ENCODE measurements at regions not wholly inside any gene's neighbourhood (a gene's known extent, or its start where the extent isn't known, plus 50 kb on each side); places are given as distances from the start of the nearest gene placed in this dataset.

DNA sequence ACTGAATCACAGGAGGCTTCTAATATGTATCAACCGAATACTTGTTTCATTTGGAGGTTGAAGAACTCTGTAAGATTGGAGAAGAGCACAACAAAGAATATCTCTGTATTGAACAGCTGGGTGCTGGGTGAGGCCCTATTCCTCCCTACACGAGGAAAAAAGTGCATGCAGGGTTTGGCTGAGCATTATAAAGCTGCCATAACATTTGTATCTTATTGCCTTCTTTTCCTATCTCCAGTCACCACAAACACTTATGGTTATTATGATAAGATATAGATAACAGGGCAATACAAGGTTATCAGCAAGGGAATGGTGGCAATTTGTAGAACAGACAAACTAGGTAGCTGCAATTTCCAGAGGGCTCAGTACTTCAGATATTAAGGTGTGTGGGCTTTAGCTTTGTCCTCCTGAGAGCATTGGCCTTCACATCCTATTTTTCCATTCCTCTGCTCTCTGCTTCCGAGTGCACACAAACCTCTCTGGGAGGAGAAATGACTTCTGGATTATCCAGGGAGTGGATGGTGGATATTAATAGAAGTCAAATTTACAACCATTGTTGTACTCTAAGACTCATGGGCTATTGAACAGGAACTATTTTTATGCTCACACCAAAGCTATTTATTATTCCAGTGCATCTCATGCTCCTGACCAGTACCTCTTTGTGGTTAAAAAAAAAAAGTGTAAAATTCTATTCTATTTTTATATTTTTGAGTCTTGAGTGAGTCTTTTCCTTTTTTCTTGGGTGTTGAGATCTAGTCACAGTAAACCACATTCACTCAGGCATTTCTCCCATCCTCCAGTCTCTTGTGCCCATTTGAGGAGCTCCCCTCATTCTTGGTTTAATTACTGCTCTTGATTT, 248.4 kb downstream of the ETAA1 start:
- DNase-seq (ENCODE audit: low spot score) = no peak
- 58% methylated on average over 3 of the region's 3 CpGs for WGBS (ENCODE audit: low lambda C conversion rate, missing lambda C conversion rate)

GRCh38 chr2:67646714-67647333, 249.7 kb downstream of the ETAA1 start:
- Histone ChIP-seq H3K4me3 (no peak overlapping the region), H4K20me1 (ENCODE audit: insufficient read depth, poor library complexity, severe bottlenecking) (no peaks in the 10 kb centered on the region), H3K79me2 (no peaks in the 10 kb centered on the region), H2AFZ (no peak overlapping the region), H3K27me3 (no peaks in the 10 kb centered on the region), H3K36me3 (replicated peaks; ENCODE audit: insufficient read depth, low read depth) (no peaks in the 10 kb centered on the region), H3K4me2 (no peak overlapping the region), H3K27ac (no peak overlapping the region), H3K9me3 (ENCODE audit: low read depth) (no peaks in the 10 kb centered on the region), H3K9me2 (replicated peaks; ENCODE audit: insufficient read depth) (no peaks in the 10 kb centered on the region), H3K4me1 (ENCODE audit: insufficient read depth) (peaks cover 13% of the 10 kb centered on the region)
- WGBS (ENCODE audit: low lambda C conversion rate, missing lambda C conversion rate) = 86% methylated on average over 6 of the region's 6 CpGs
- DNase-seq (ENCODE audit: low spot score) = no peak
- TF ChIP-seq CTCF (IDR thresholded peaks at IDR 0.05; ENCODE audit: poor library complexity) = no peak
- no peak for TF ChIP-seq EZH2 (IDR thresholded peaks at IDR 0.05; ENCODE audit: borderline replicate concordance)
- TF ChIP-seq EZH2phosphoT487 (IDR thresholded peaks at IDR 0.05; ENCODE audit: low read depth, severe bottlenecking, unreplicated experiment) = no peak

More for the DNA sequence above, 248.4 kb downstream of the ETAA1 start:
- H3K27me3 ChIP-seq = no peaks in the 10 kb centered on the region
- H3K9me3 ChIP-seq (ENCODE audit: low read depth) = no peaks in the 10 kb centered on the region
- TF ChIP-seq CTCF (IDR thresholded peaks at IDR 0.05; ENCODE audit: poor library complexity) (no peak), EZH2phosphoT487 (IDR thresholded peaks at IDR 0.05; ENCODE audit: low read depth, severe bottlenecking, unreplicated experiment) (no peak), EZH2 (IDR thresholded peaks at IDR 0.05; ENCODE audit: borderline replicate concordance) (no peak)
- no peaks in the 10 kb centered on the region for H3K36me3 ChIP-seq (replicated peaks; ENCODE audit: insufficient read depth, low read depth)
- H4K20me1 ChIP-seq (ENCODE audit: insufficient read depth, poor library complexity, severe bottlenecking) = no peaks in the 10 kb centered on the region
- no peak overlapping the region for H3K4me2 ChIP-seq
- H3K4me1 ChIP-seq (ENCODE audit: insufficient read depth) = peaks cover 12% of the 10 kb centered on the region
- H3K27ac ChIP-seq = peak overlapping the region; percentile 15
- no peaks in the 10 kb centered on the region for H3K9me2 ChIP-seq (replicated peaks; ENCODE audit: insufficient read depth)
- no peak overlapping the region for H2AFZ ChIP-seq
- no peaks in the 10 kb centered on the region for H3K79me2 ChIP-seq
- no peak overlapping the region for H3K4me3 ChIP-seq

- H3K27me3 ChIP-seq = no peaks in the 10 kb centered on the region
- H3K4me3 ChIP-seq = no peak overlapping the region
- TF ChIP-seq EZH2phosphoT487 (IDR thresholded peaks at IDR 0.05; ENCODE audit: low read depth, severe bottlenecking, unreplicated experiment) (no peak), CTCF (IDR thresholded peaks at IDR 0.05; ENCODE audit: poor library complexity) (no peak), EZH2 (IDR thresholded peaks at IDR 0.05; ENCODE audit: borderline replicate concordance) (no peak)
- H3K79me2 ChIP-seq = no peaks in the 10 kb centered on the region
- H3K4me1 ChIP-seq (ENCODE audit: insufficient read depth) = peaks cover 13% of the 10 kb centered on the region
- peak overlapping the region; percentile 26 for H3K27ac ChIP-seq
- DNase-seq (ENCODE audit: low spot score) = peak; percentile 18
- WGBS (ENCODE audit: low lambda C conversion rate, missing lambda C conversion rate) = 43% methylated on average over 9 of the region's 9 CpGs
- H3K9me2 ChIP-seq (replicated peaks; ENCODE audit: insufficient read depth) = no peaks in the 10 kb centered on the region
- no peaks in the 10 kb centered on the region for H4K20me1 ChIP-seq (ENCODE audit: insufficient read depth, poor library complexity, severe bottlenecking)
- H3K9me3 ChIP-seq (ENCODE audit: low read depth) = no peaks in the 10 kb centered on the region
- no peak overlapping the region for H2AFZ ChIP-seq
- H3K4me2 ChIP-seq = peak overlapping the region; percentile 9
- no peaks in the 10 kb centered on the region for H3K36me3 ChIP-seq (replicated peaks; ENCODE audit: insufficient read depth, low read depth)
These were observed 252.5 kb downstream of the ETAA1 start for GRCh38 chr2:67649331-67650261.

All from hepatocyte (in vitro differentiated cells).